ENCODE measurements at regions not wholly inside any gene's neighbourhood (a gene's known extent, or its start where the extent isn't known, plus 50 kb on each side); places are given as distances from the start of the nearest gene placed in this dataset.
"Not testable (repeated sequence)": the region's sequence is repeated elsewhere in the genome, so short reads cannot be mapped to it uniquely, and the experiment has no call there.

DNA sequence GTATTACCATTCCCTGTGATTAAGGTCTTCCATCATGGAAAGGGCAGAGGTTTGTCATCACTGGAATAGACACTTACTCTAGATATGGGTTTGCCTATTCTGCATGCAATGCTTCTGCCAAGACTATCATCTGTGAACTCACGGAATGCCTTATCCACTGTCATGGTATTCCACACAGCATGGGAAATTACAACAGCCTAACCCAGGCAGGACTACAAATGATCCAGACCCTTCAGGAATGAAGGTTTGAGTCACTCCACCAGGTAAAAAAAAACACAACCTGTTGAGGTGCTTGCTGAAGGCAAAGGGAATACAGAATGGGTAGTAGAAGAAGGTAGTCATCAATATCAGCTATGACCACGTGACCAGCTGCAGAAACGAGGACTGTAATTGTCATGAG, 89.0 kb upstream of the RANBP6 start:
- DNase-seq (ENCODE audit: low read depth in 2 of 2): not testable (repeated sequence)

DNA sequence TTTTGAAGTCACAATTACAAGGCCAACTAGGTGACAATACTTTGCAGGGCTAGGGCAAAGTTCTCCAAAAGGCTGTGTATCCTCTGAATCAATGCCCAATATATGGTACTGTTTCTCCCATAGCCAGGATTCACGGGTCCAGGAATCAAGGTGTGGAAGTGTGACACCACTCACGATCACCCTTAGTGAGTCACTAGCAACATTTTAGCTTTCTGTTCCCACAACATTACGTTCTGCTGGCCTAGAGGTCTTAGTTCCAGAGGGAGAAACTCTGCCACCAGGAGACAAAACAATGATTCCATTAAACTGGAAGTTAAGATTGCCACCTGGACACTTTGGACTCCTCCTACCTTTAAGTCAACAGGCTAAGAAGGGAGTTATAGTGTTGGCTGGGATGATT, 88.5 kb upstream of the RANBP6 start:
- not testable (repeated sequence) for DNase-seq (ENCODE audit: low read depth in 2 of 2)

DNA sequence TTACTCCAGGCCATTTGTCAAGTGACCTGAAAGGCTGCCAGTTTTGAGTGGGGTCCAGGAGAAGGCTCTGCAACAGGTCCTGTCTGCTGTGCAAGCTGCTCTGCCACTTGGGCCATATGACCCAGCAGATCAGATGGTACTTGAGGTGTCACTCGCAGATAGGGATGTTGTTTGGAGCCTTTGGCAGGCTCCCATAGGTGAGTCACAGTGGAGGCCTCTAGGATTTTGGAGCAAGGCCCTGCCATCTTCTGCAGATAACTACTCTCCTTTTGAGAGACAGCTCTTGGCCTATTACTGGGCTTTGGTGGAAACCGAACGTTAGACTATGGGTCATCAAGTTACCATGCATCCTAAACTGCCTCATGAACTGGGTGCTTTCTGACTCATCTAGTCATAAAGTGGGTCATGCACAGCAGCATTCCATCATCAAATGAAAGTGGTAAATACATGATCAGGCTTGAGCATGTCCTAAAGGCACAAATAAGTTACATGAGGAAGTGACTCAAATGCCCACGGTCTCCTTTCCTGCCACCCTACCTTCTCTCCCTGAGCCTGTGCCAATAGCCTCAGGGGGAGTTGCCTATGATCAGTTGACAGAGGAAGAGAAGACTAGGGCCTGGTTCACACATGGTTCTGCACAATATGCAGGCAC, 87.0 kb upstream of the RANBP6 start:
- DNase-seq (ENCODE audit: low read depth in 2 of 2): not testable (repeated sequence)

DNA sequence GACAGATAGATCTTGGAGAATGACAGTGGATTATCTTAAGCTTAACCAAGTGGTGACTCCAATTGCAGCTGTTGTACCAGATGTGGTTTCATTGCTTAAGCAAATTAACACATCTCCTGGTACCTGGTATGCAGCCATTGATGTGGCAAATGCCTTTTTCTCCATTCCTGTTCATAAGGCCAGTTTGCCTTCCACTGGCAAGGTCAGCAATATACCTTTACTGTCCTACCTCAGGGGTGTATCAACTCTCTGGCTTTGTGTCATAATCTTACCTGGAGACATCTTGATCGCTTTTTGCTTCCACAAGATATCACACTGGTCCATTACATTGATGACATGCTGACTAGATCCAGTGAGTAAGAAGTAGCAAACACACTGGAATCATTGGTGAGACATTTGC, 86.3 kb upstream of the RANBP6 start:
- DNase-seq (ENCODE audit: low read depth in 2 of 2): not testable (repeated sequence)

DNA sequence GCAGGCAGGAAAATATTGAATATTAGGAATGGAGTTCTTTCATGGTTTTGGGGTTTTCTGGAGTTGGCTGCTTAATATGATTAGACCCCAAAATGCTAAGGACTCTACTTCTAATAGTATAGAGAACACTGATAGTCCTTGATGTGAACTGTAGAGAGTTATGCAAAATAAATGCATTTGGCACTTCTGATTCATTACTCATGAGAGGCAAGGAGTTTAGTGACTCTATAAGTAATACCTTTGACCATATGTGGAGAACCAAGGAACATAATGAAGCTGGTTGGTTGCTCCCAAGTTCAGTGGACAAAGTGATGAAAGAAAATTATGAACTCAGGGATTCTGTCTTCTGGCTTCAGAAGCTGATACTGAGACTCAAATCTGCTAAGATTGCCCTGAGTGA, 83.9 kb upstream of the RANBP6 start:
- not testable (repeated sequence) for DNase-seq (ENCODE audit: low read depth in 2 of 2)

DNA sequence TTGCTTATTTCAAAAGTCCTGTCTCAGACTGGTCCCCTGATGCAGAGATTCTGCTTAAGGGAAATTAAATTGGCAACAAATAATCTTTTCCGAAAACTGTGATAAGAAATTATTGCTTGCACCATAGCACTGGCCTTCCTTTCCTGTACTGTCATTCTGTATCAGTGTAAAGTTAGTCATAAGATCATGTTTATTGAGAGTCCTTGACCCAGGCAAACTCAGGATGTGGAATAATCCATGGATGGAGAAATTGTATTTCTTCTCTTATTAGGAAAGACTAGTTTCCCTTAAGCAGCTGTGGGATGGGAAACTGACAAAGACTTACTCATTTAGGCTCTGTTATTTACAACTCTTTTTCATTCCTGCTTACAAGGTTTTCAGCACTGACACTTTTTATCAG, 83.0 kb upstream of the RANBP6 start:
- no peak for DNase-seq (ENCODE audit: low read depth in 2 of 2)

DNA sequence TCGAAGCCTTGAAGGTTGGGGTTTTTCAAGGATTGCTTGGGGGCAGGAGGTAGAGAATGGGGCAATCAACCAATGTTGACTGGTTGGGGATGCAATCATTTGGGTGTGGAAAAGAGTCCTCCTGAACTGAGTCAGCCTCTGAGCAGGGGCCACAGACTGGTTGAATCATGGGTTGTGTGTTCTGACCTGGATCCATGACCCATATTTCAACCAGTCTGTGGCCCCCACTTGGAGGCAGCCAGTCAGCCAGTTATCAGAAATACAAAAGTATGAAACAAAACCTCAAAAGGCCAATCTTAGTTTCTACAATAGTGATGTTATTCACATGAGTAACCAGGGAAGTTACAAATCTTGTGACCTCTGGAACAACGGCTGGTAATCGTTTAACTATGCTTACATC, 81.4 kb upstream of the RANBP6 start:
- DNase-seq (ENCODE audit: low read depth in 2 of 2): peak in 1 of 2 donors; percentile 9

DNA sequence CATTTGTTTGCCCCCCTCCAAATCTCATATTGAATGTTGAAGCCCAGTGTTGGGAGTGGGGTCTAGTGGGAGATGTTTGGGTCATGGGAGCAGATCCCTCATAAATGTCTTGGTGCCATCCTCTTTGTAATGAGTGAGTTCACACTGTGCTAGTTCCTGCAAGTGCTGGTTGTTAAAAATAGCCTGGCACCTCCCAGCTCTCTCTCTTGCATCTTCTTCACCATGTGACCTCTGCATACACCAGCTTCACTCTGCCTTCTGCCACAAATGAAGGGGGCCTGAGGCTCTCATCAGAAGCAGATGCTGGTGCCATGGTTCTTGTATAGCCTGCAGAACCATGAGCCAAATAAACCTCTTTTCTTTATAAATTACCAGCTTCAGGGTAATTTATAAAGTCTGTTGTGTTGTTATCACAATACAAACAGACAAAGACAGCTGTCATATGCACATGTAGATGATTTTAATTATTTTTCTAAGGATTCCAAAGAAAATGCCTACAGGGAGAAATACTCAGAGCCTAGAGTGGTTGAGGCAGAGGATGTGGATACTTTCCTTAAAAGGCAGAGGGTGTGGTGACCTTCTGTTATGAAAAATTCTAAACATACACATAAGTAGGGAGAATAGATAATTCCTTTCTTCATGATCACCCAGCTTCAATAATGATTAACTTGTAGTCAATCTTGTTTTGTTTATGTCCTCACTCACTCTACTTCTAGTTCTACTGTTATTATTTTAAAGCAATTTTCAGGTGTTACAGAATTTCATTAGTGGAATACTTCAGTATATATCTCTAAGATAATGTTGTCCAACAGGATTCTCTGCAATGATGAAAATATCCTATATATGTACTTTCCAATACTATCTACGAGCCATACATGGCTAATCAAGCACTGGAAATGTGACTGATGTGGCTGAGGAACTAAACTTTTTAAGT, 75.1 kb upstream of the RANBP6 start:
- DNase-seq (ENCODE audit: low read depth in 2 of 2): no peak

DNA sequence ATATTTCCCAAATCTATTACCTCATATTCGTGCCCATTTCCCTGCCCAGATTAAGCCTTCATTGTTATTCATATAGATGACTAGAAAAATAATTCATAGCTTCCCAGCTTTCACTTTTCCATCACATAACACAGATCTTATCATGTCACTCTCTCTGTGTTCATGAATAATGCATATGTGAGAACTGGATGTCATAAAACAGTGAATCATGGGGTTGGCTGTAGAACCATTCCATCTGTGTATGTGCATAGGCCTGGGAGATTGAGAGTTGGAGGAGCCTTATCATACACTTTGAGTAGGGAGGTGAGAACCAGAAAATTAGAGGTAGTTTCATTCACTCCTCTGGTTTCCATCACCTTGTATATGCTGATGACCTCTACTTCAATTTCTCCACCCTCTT, 73.9 kb upstream of the RANBP6 start:
- no peak for DNase-seq (ENCODE audit: low read depth in 2 of 2)

DNA sequence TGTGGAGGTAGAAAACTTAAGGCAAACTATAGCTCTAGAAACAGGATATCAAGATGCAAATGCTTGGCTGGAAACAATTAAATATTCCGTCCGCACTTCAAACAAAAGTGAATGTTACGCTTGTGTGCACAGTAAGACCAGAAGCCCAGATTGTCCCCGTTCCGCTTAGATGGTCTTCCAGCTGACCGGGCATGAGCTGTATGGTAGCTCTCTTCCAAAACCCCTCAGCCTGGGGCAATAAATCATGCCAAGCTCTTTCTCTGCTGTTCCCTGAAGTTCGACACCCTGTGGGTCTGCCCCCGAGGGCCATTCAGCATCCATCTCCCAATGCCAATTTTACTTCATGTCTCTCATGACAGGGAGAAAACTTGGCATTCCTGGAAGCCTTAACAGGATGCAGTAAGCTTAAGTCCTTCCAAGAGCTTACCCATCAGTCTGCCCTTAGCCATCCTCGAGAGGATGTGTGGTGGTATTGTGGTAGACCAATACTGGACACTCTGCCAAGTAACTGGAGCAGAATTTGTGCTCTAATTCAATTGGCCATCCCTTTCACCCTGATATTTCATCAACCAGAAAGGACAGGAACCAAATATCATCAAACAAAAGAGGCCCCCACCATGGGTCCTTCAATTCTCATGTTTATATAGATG, 70.7 kb upstream of the RANBP6 start:
- DNase-seq (ENCODE audit: low read depth in 2 of 2): no peak

DNA sequence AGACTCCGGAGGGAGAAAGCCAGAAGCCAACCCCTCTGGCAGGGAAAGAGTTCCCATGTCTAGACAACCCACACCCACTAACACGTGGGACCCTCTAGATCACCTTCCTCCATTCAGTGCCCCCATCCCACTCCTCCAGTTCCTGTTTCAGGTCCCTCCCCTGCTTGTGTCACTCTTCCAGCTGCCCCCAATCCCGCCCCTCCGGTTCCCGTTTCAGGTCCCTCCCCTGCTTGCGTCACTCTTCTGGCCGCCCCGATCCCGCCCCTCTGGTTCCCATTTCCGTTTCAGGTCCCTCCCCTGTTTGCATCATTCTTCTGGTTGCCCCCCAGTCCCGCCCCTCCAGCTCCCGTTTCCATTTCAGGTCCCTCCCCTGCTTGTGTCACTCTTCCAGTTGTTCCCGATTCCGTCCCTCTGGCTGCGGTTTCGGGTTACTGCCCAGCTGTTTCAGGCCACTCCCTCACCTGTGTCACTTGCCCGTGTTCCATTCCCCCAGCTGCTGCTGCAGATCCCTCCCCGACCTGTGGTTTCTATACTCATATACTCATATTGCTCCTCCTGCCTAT, 64.8 kb upstream of the RANBP6 start:
- DNase-seq (ENCODE audit: low read depth in 2 of 2): peak; percentile 51 to 62

DNA sequence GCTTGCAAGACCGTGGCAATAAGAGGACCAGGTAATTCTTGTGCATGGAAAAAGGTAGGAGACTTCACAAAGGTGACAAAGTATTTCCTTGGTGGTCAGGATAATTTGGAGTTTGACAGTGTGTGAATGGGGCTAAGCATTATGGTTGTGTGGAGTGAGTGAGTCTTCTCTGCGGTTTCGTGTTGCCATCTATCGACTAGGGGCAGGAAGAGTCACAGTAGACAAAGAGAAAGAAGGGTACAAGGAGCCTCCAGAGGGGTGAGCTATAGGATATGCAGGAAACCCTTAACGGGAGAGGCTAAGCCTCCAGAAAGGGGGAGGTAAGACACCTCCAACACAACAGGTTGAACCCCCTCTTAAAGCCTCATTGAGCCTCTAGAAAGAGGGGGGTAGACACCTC, 64.0 kb upstream of the RANBP6 start:
- no peak for DNase-seq (ENCODE audit: low read depth in 2 of 2)

DNA sequence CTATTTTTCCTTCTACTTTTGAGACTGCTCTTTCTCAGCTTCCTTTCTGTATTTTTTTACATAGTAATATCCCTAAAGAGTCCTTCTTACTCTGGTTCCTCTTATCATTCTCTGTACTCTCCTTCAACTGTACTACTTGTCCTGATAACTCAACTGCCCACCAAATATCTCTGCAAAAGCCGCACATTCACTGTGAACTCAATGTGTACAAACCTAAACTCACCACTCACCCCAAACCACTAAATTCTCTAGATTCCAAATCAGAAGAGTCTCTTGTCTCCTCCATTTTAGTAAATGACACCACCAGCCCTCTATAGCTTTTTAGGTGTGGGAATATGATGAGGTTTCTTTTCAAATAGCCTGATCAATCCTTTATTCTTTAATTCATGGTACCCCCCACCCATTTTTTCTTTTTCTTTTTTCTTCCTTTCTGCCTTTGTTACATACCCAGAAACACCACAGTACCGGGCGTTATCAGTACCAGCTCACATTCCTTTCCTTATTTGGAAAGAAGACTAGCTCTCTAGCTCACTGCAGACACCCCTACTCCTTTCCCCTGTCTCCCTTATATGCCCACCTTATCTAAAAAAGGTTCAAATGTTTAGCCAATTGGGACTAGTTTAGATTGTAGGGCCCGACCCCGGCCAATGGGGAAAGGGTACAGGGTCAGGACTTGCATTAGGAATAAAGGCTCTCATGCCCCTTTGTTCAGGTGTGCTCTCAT, 63.1 kb upstream of the RANBP6 start:
- no peak for DNase-seq (ENCODE audit: low read depth in 2 of 2)

DNA sequence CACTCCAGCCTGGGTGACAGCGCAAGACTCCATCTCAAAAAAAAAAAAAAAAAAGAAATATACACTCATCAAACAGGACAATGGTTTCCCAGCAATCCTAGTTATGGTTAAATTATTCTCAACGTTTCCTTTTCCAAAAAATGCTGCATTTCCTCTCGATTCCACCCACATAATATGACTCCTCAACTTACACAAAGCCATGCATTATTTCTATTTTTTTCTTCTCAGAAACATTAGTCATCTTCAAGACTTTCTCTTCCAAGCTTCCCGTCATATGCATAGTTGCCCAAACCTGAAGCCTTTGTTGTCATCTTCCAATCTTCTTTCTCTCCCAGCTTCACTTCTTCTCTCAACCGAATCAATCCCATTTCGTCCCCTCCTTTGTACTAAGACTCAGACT, 61.4 kb upstream of the RANBP6 start:
- DNase-seq (ENCODE audit: low read depth in 2 of 2): no peak

DNA sequence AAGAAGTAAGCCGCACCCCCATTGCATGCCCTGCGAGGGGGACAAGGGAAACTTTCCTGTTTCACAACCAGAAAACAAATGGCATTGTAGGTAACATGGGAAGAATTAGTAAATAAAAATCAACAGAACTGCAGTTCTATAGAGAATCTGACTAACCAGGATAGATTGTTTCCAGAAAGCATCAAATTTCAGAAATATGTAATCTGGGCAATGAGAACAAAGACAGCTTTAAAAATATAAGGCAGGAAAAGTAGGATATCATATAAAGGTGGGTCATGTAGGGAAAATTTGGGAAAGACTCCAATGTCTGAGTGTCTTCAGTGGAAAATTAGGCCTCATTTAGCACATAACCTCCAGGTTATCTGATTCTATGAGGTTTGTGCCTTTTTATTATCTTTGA, 58.3 kb upstream of the RANBP6 start:
- no peak for DNase-seq (ENCODE audit: low read depth in 2 of 2)

DNA sequence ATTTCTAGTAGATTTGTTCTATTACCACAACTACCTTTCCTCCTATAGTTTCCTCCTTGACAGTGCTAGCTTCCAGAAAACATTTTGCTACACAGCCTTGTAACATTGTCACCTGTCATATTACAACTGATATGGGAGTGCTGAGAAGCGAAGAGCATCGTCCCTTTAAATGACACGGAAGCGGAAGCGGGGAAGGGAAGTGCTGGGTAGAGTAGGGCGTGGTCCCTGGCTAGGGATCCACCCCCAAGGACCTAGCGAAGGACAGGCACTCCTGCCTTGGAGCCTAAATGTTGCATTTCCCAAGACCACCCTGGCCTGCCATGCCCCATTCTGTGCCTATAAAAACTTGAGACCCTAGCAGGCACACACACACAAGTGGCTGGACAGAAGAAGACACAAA, 57.4 kb upstream of the RANBP6 start:
- no peak for DNase-seq (ENCODE audit: low read depth in 2 of 2)

DNA sequence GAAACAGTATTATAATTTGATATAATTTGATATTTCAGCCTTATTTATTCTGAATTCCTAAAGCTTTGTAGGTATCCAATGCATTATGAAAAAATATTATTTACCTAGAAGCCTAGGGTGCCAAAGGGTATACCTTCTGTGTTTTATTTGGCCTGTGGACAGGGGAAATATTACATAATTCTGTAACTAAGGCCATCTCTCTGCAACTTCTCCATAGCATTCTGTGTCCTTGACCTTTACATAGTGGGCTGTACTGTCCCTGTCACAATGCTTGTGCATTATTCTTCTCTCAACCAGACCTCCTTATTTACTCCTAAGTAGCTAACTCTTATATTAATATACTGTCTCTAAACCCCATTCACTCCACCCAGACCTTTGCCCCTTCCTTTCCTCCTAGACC, 57.0 kb upstream of the RANBP6 start:
- no peak for DNase-seq (ENCODE audit: low read depth in 2 of 2)

DNA sequence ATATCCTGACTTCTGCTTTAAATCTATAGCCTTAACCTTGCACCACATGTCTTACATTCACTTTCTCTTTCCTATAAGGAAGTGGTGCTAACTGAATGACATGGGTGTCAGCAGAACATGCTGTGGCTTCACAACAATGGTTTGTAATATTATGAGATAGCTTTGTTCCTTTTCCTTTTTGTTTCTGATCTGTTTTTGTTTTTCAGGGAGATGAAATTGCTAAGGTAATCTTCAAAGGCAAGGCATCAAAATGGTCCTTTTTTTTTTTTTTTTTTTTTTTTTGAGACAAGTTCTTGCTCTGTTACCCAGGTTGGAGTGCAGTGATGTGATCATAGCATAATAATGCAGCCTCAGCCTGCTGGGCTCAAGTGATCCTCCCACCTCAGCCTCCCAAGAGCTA, 53.6 kb upstream of the RANBP6 start:
- no peak for DNase-seq (ENCODE audit: low read depth in 2 of 2)

DNA sequence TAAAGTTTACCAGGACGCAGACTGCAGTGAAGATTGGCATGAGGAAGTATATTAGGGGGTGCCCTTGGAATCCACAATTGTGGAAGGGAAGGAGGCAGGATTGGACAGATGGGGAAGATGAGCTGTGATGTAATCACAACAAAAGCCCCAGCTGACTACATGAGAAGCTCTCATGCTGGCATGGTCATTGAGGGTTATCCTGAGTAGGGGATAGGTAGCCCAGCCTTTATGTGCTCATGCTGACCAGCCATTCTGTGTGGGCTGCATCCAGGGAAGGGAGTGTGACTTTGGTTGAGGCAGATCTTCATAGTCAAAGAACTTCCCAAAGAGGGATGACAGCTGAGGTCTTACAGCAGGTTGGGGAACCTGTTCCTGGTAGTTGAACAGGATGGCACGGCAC, 52.0 kb upstream of the RANBP6 start:
- no peak for DNase-seq (ENCODE audit: low read depth in 2 of 2)

All from stimulated activated CD4-positive, alpha-beta T cell treated with anti-CD3 and anti-CD28 coated beads, Interleukin-4, amount 100 ng/mL, for 48 hours (primary cell).